AG09309 (cell line): ENCODE measurements at regions not wholly inside any gene's neighbourhood (a gene's known extent, or its start where the extent isn't known, plus 50 kb on each side); places are given as distances from the start of the nearest gene placed in this dataset.

Source experiments
- DNase-seq: peaks from one replicate; pipeline ENCODE4 v3.0.0-alpha.2; 2010; ENCODE audit warnings: low read depth
- H3K4me3 ChIP-seq: 2 replicates; pipeline ENCODE4 v1.5.1; 2011; ENCODE audit warnings: mild to moderate bottlenecking, low read depth, low read length, moderate library complexity; ENCODE audit not compliant: control insufficient read depth
- CTCF ChIP-seq: IDR thresholded peaks from 2 replicates; pipeline ENCODE4 v1.5.1; 2011; ENCODE audit warnings: mild to moderate bottlenecking, low read depth, low read length, inconsistent platforms; ENCODE audit not compliant: insufficient read depth, control insufficient read depth; ENCODE audit errors: missing control alignments

- no peak overlapping the region for H3K4me3 ChIP-seq
- no peak for TF ChIP-seq CTCF
- DNase-seq: no peak
Observed at GRCh38 chr5:104650313-104651055, 1087.9 kb upstream of the NUDT12 start.

- TF ChIP-seq CTCF: no peak
- H3K4me3 ChIP-seq: no peak overlapping the region
- no peak for DNase-seq
Observed at GRCh38 chr5:104646416-104646815, 1083.8 kb upstream of the NUDT12 start.

GRCh38 chr5:104643320-104643719, 1080.7 kb upstream of the NUDT12 start:
- no peak overlapping the region for H3K4me3 ChIP-seq
- TF ChIP-seq CTCF: no peak
- DNase-seq: no peak

DNA sequence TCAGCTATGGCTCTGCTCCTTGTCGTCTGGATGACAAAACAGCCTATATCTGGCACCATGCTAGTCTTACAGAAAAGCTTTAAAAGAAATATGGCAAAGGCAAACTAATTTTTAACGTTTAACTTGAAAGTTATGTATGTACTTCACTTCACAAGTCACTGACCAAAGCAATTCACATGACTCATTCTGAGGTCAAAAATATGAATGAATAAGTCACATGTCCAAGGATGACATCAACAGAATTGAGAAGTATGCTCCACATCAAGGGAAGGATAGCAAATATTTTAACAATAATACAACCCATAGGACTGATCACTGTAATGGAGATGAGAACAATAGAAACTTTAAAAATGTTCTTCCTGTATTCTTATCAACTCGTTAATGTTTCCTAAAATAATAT, 1072.6 kb upstream of the NUDT12 start:
- no peak for DNase-seq
- TF ChIP-seq CTCF: no peak

DNA sequence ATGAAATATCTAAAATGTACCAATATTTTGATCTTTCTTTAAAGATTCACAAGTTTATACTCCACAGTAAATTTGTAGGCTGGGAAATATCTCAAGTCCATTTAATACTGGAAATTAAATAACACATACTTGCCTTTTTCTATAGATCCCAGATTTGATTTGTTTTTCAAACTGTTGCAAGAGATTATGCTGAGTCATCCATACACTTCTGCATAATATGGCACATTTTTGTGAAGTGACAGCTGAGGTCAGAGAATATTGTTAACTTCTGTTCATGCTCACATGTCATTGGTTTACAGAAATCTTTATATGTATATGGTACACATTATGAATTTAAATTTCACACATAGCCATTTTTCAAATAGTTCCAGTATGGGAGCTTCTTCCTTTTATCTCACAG, 1066.3 kb upstream of the NUDT12 start:
- no peak for TF ChIP-seq CTCF
- DNase-seq: no peak
- H3K4me3 ChIP-seq: no peak overlapping the region

More for the DNA sequence above, 1072.6 kb upstream of the NUDT12 start:
- no peak overlapping the region for H3K4me3 ChIP-seq

GRCh38 chr5:104626122-104626521, 1063.5 kb upstream of the NUDT12 start:
- no peak for DNase-seq
- TF ChIP-seq CTCF: no peak
- no peak overlapping the region for H3K4me3 ChIP-seq
